Gastroesophageal sphincter (tissue), 4 donors: ENCODE measurements at regions not wholly inside any gene's neighbourhood (a gene's known extent, or its start where the extent isn't known, plus 50 kb on each side); places are given as distances from the start of the nearest gene placed in this dataset.

Source experiments
- ATAC-seq: fragments of 150-250 bp; one replicate; pipeline ENCODE4 v1.9.1; 2016; ENCODE audit warnings: mild to moderate bottlenecking, moderate library complexity
- H3K27ac ChIP-seq, 4 donors: fragments of 200-600 bp; sonication (generic) in 3 of 4; 1 replicate in 3 of 4; 2 replicates in 1 of 4; pipeline ENCODE4 v1.5.1; 2016 to 2019
- H3K27me3 ChIP-seq: fragments of 200-600 bp; sonication (generic); one replicate; pipeline ENCODE4 v1.5.1; 2019
- H3K36me3 ChIP-seq, 2 donors: fragments of 200-600 bp; sonication (generic); one replicate each; pipeline ENCODE4 v1.5.1; 2019; ENCODE audit warnings: control low read depth in 1 of 2
- H3K4me1 ChIP-seq, 3 donors: fragments of 200-600 bp; sonication (generic); 1 replicate in 2 of 3; 2 replicates in 1 of 3; pipeline ENCODE4 v1.5.1; 2016 to 2019; ENCODE audit warnings: control low read depth in 2 of 3
- H3K4me3 ChIP-seq, 2 donors: fragments of 200-600 bp; sonication (generic); one replicate each; pipeline ENCODE4 v1.5.1; 2019; ENCODE audit warnings: mild to moderate bottlenecking in 1 of 2, moderate library complexity in 1 of 2
- H3K9me3 ChIP-seq, 3 donors: fragments of 200-600 bp; sonication (generic); one replicate each; pipeline ENCODE4 v1.5.1; 2017 to 2019; ENCODE audit warnings: control low read depth in 2 of 3
- EP300 ChIP-seq: sonication (generic); formaldehyde crosslinking; IDR thresholded peaks from one replicate; pipeline ENCODE4 v1.6.1; 2017; ENCODE audit warnings: antibody characterized with exemption, mild to moderate bottlenecking
- POLR2A ChIP-seq, 2 donors: fragments of 450-650 bp; IDR thresholded peaks; one replicate each; pipeline ENCODE4 v1.6.1; 2017; ENCODE audit warnings: antibody characterized with exemption in 2 of 2, mild to moderate bottlenecking in 2 of 2, moderate library complexity in 1 of 2
- POLR2AphosphoS5 ChIP-seq: sonication (generic); formaldehyde crosslinking; IDR thresholded peaks from one replicate; pipeline ENCODE4 v1.6.1; 2017; ENCODE audit warnings: antibody characterized with exemption
- WGBS, 2 donors: methylation state at CpG; one replicate each; pipeline ENCODE4 v1.1.5; 2018; ENCODE audit warnings: low coverage in 1 of 2; 5-methylcytosine and 5-hydroxymethylcytosine counted together
- TF ChIP-seq, protein P1 (sequence below), 4 experiments: fragments of 200-600 bp in 2 of 4; fragments of 450-650 bp in 2 of 4; sonication (generic) in 1 of 4; IDR thresholded peaks; one replicate each; pipeline ENCODE4 v1.5.1; 2017 to 2019; ENCODE audit warnings: antibody characterized with exemption in 4 of 4, mild to moderate bottlenecking in 2 of 4, moderate library complexity in 2 of 4

DNA sequence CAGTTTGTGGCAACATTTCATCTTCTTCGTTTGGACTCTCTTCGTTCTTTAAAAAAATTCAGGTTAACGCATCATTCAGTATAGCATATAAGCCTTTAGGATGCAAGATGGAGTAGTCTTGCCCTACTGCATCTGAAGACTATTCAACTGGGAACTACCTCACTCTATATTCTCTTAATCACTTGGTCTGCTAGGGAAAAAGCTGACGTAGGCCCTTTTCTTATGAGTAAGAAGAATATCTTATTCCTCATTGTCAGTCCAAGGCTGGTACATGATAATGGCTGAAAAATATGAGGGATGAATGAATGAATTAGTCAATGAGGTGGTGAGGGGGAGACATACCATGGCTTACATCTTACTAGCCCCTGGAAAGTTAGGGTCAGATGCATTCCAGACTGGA lies 294.2 kb downstream of the GPATCH2 start:
- TF ChIP-seq, protein P1, sequence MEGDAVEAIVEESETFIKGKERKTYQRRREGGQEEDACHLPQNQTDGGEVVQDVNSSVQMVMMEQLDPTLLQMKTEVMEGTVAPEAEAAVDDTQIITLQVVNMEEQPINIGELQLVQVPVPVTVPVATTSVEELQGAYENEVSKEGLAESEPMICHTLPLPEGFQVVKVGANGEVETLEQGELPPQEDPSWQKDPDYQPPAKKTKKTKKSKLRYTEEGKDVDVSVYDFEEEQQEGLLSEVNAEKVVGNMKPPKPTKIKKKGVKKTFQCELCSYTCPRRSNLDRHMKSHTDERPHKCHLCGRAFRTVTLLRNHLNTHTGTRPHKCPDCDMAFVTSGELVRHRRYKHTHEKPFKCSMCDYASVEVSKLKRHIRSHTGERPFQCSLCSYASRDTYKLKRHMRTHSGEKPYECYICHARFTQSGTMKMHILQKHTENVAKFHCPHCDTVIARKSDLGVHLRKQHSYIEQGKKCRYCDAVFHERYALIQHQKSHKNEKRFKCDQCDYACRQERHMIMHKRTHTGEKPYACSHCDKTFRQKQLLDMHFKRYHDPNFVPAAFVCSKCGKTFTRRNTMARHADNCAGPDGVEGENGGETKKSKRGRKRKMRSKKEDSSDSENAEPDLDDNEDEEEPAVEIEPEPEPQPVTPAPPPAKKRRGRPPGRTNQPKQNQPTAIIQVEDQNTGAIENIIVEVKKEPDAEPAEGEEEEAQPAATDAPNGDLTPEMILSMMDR (IDR thresholded peaks at IDR 0.05): no peak
- TF ChIP-seq POLR2A (IDR thresholded peaks at IDR 0.05): no peak
- H3K36me3 ChIP-seq: no peaks in the 10 kb centered on the region
- ATAC-seq: no peak
- H3K4me3 ChIP-seq: no peak overlapping the region
- no peaks in the 10 kb centered on the region for H3K27me3 ChIP-seq
- H3K9me3 ChIP-seq: no peaks in the 10 kb centered on the region
- no peak overlapping the region for H3K27ac ChIP-seq
- WGBS, 2 donors: 84 to 95% methylated on average over 3 to 4 of the region's 4 CpGs
- H3K4me1 ChIP-seq: peaks cover 4 to 21% (median 5%) of the 10 kb centered on the region in 3 donors

DNA sequence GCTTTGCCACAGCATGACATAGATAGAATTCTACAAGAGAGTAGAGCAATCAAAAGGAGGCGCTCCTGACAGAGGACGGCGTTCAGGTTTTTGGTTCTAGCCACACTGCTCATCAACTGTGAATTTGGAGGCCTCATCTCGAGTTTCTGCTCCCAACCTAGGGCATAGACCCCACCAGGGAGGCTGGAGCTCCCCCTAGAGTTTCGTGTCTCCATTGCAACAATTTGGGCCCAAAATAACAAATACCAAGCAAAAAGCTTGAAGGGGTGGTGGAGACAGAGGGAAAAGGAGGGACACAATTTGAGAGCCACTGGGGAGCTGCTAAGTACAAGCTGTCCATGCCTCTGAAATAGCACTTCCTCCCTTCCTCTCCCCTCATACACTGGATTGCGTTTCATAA lies 297.0 kb downstream of the GPATCH2 start:
- H3K4me3 ChIP-seq: no peak overlapping the region
- no peaks in the 10 kb centered on the region for H3K36me3 ChIP-seq
- H3K9me3 ChIP-seq: no peaks in the 10 kb centered on the region
- peaks cover 6 to 32% (median 7%) of the 10 kb centered on the region in 3 donors for H3K4me1 ChIP-seq
- peak overlapping the region in 1 of 4 donors; percentile 4 for H3K27ac ChIP-seq
- ATAC-seq: no peak
- no peaks in the 10 kb centered on the region for H3K27me3 ChIP-seq
- no peak for TF ChIP-seq POLR2A (IDR thresholded peaks at IDR 0.05)
- TF ChIP-seq, protein P1 (IDR thresholded peaks at IDR 0.05): peak; percentile 23 to 63 (median 38)
- WGBS, 2 donors: 68 to 72% methylated on average over 3 to 5 of the region's 6 CpGs

DNA sequence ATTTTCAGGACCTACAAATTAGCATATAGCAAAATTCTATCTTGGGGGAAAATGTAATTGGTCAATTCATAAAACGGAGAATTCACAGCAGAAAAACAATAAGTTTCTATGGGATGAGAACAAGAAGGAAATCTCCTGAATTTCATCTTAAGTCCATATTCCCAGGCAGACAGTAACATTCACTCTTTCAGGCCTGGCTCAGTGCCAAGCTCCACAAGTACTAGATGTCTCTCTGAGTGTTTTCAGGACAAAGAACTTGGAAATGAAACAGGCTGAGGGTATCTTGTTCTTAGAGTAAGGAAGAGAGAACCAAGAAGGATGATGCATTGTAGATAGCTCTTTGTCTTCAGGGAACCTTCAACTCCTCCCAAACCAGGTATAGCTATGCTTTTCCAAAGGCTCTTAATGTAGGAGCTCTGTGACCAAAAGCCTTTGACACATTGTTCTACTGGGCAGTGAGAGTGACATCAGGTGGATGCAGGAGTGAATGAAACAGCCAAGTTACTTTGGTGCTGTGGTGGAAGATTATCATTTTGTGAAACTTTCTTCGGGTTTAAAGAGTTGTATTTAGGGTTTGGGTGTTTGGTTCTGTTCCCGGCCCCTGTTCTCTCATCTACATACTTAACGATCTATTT lies 298.3 kb downstream of the GPATCH2 start:
- peak overlapping the region; percentile 53 to 73 (median 62) for H3K27ac ChIP-seq
- no peaks in the 10 kb centered on the region for H3K9me3 ChIP-seq
- TF ChIP-seq EP300: no peak
- TF ChIP-seq, protein P1 (IDR thresholded peaks at IDR 0.05): peak in 1 of 4 experiments; percentile 18
- no peak for TF ChIP-seq POLR2A (IDR thresholded peaks at IDR 0.05)
- TF ChIP-seq POLR2AphosphoS5: no peak
- no peaks in the 10 kb centered on the region for H3K27me3 ChIP-seq
- H3K36me3 ChIP-seq: no peaks in the 10 kb centered on the region
- WGBS, 2 donors: 69 to 78% methylated on average over 4 of the region's 4 CpGs
- peak; percentile 35 for ATAC-seq
- peaks cover 6 to 32% (median 7%) of the 10 kb centered on the region in 3 donors for H3K4me1 ChIP-seq
- H3K4me3 ChIP-seq: no peak overlapping the region

DNA sequence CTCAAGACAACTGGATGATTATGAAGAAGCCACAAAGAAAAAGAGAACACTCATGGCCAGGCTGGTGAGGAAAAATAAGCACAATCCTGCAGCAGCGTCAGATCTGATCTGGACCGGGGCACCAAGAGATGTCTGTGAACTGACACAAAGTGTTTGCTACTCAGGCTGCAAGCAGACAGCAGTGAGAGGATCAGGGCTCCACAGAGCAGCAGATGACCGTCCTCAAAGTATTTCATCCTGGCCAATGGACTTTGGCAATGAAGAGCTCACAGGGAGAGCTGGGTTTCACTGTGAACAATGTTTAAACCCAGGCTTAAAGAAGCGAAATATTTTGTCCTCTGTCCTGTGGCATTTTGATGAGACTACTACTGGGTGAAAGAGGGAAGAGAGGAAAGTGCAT lies 299.2 kb downstream of the GPATCH2 start:
- H3K36me3 ChIP-seq: no peaks in the 10 kb centered on the region
- H3K27me3 ChIP-seq: no peaks in the 10 kb centered on the region
- peak overlapping the region; percentile 53 to 73 (median 62) for H3K27ac ChIP-seq
- no peaks in the 10 kb centered on the region for H3K9me3 ChIP-seq
- H3K4me3 ChIP-seq: no peak overlapping the region
- peaks cover 6 to 33% (median 7%) of the 10 kb centered on the region in 3 donors for H3K4me1 ChIP-seq
- TF ChIP-seq EP300 (no peak), POLR2AphosphoS5 (no peak), POLR2A (IDR thresholded peaks at IDR 0.05) (no peak)
- TF ChIP-seq, protein P1 (IDR thresholded peaks at IDR 0.05): no peak
- peak; percentile 20 for ATAC-seq
- 0 to 18% methylated on average over 1 to 3 of the region's 4 CpGs for WGBS, 2 donors

DNA sequence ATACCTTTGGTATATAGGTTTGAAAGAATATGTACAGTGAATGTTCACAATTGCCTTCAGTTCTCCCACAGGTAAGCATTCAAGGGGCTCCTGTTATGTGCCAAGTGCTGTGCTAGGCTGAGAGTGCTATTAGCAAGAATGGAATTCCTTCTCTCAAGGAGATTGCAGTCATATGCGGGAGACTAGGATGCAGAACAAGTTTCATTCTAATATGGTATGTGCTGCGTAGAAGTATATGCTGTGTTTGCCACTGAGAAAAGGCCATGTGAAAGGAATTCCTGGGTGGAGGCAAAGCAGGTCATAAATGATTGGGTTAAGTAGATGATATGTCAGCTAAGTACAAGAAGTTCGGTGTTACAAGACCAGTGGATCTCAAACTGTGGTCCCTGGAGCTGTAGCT lies 303.0 kb downstream of the GPATCH2 start:
- H3K27me3 ChIP-seq: no peaks in the 10 kb centered on the region
- TF ChIP-seq EP300 (no peak), POLR2AphosphoS5 (no peak), POLR2A (IDR thresholded peaks at IDR 0.05) (no peak)
- TF ChIP-seq, protein P1 (IDR thresholded peaks at IDR 0.05): no peak
- no peak overlapping the region for H3K27ac ChIP-seq
- 100% methylated on average over 2 to 3 of the region's 3 CpGs for WGBS, 2 donors
- no peak for ATAC-seq
- no peak overlapping the region for H3K4me3 ChIP-seq
- peaks cover 6 to 36% (median 7%) of the 10 kb centered on the region in 3 donors for H3K4me1 ChIP-seq
- no peaks in the 10 kb centered on the region for H3K36me3 ChIP-seq
- no peaks in the 10 kb centered on the region for H3K9me3 ChIP-seq
